ENCODE measurements at regions not wholly inside any gene's neighbourhood (a gene's known extent, or its start where the extent isn't known, plus 50 kb on each side); places are given as distances from the start of the nearest gene placed in this dataset.

- no peaks in the 10 kb centered on the region for H3K27me3 ChIP-seq (ENCODE audit: control insufficient read depth, insufficient read depth, low read length)
- H3K4me1 ChIP-seq (ENCODE audit: control insufficient read depth, low read depth, low read length): no peaks in the 10 kb centered on the region
- H3K36me3 ChIP-seq (ENCODE audit: control insufficient read depth, low read depth, low read length): no peaks in the 10 kb centered on the region
- no peak overlapping the region for H3K4me3 ChIP-seq (ENCODE audit: low read length)
- no peak overlapping the region for H3K9ac ChIP-seq (ENCODE audit: low read length)
- H3K27ac ChIP-seq (ENCODE audit: low read length): no peak overlapping the region
- no peaks in the 10 kb centered on the region for H3K9me3 ChIP-seq (ENCODE audit: control insufficient read depth, low read depth, low read length)
Observed at GRCh38 chr20:40203032-40203431, 486.0 kb downstream of the MAFB start.

GRCh38 chr20:40197691-40198090 lies 491.3 kb downstream of the MAFB start:
- Histone ChIP-seq H3K27ac (ENCODE audit: low read length) (no peak overlapping the region), H3K4me3 (ENCODE audit: low read length) (no peak overlapping the region), H3K36me3 (ENCODE audit: control insufficient read depth, low read depth, low read length) (no peaks in the 10 kb centered on the region), H3K4me1 (ENCODE audit: control insufficient read depth, low read depth, low read length) (no peaks in the 10 kb centered on the region), H3K27me3 (ENCODE audit: control insufficient read depth, insufficient read depth, low read length) (no peaks in the 10 kb centered on the region), H3K9ac (ENCODE audit: low read length) (no peak overlapping the region), H3K9me3 (ENCODE audit: control insufficient read depth, low read depth, low read length) (no peaks in the 10 kb centered on the region)

- H3K27me3 ChIP-seq (ENCODE audit: control insufficient read depth, insufficient read depth, low read length): no peaks in the 10 kb centered on the region
- no peak overlapping the region for H3K9ac ChIP-seq (ENCODE audit: low read length)
- H3K36me3 ChIP-seq (ENCODE audit: control insufficient read depth, low read depth, low read length): no peaks in the 10 kb centered on the region
- H3K4me3 ChIP-seq (ENCODE audit: low read length): no peak overlapping the region
- H3K27ac ChIP-seq (ENCODE audit: low read length): no peak overlapping the region
- no peaks in the 10 kb centered on the region for H3K9me3 ChIP-seq (ENCODE audit: control insufficient read depth, low read depth, low read length)
- H3K4me1 ChIP-seq (ENCODE audit: control insufficient read depth, low read depth, low read length): no peaks in the 10 kb centered on the region
Observed at GRCh38 chr20:40196846-40197436, 492.1 kb downstream of the MAFB start.

GRCh38 chr20:40195742-40196141 lies 493.3 kb downstream of the MAFB start:
- Histone ChIP-seq H3K9me3 (ENCODE audit: control insufficient read depth, low read depth, low read length) (no peaks in the 10 kb centered on the region), H3K9ac (ENCODE audit: low read length) (no peak overlapping the region), H3K27ac (ENCODE audit: low read length) (no peak overlapping the region), H3K4me1 (ENCODE audit: control insufficient read depth, low read depth, low read length) (no peaks in the 10 kb centered on the region), H3K36me3 (ENCODE audit: control insufficient read depth, low read depth, low read length) (no peaks in the 10 kb centered on the region), H3K4me3 (ENCODE audit: low read length) (no peak overlapping the region), H3K27me3 (ENCODE audit: control insufficient read depth, insufficient read depth, low read length) (no peaks in the 10 kb centered on the region)

GRCh38 chr20:40192529-40192928 lies 496.5 kb downstream of the MAFB start:
- H3K27ac ChIP-seq (ENCODE audit: low read length): no peak overlapping the region
- H3K27me3 ChIP-seq (ENCODE audit: control insufficient read depth, insufficient read depth, low read length): no peaks in the 10 kb centered on the region
- no peaks in the 10 kb centered on the region for H3K9me3 ChIP-seq (ENCODE audit: control insufficient read depth, low read depth, low read length)
- H3K9ac ChIP-seq (ENCODE audit: low read length): no peak overlapping the region
- H3K36me3 ChIP-seq (ENCODE audit: control insufficient read depth, low read depth, low read length): no peaks in the 10 kb centered on the region
- no peaks in the 10 kb centered on the region for H3K4me1 ChIP-seq (ENCODE audit: control insufficient read depth, low read depth, low read length)
- H3K4me3 ChIP-seq (ENCODE audit: low read length): no peak overlapping the region

- Histone ChIP-seq H3K36me3 (ENCODE audit: control insufficient read depth, low read depth, low read length) (no peaks in the 10 kb centered on the region), H3K4me1 (ENCODE audit: control insufficient read depth, low read depth, low read length) (no peaks in the 10 kb centered on the region), H3K9ac (ENCODE audit: low read length) (no peak overlapping the region), H3K27me3 (ENCODE audit: control insufficient read depth, insufficient read depth, low read length) (no peaks in the 10 kb centered on the region), H3K4me3 (ENCODE audit: low read length) (no peak overlapping the region), H3K9me3 (ENCODE audit: control insufficient read depth, low read depth, low read length) (no peaks in the 10 kb centered on the region), H3K27ac (ENCODE audit: low read length) (no peak overlapping the region)
Observed at GRCh38 chr20:40192081-40192480, 497.0 kb downstream of the MAFB start.

GRCh38 chr20:40191573-40191972 lies 497.5 kb downstream of the MAFB start:
- no peaks in the 10 kb centered on the region for H3K9me3 ChIP-seq (ENCODE audit: control insufficient read depth, low read depth, low read length)
- H3K27ac ChIP-seq (ENCODE audit: low read length): no peak overlapping the region
- no peaks in the 10 kb centered on the region for H3K4me1 ChIP-seq (ENCODE audit: control insufficient read depth, low read depth, low read length)
- H3K27me3 ChIP-seq (ENCODE audit: control insufficient read depth, insufficient read depth, low read length): no peaks in the 10 kb centered on the region
- no peak overlapping the region for H3K4me3 ChIP-seq (ENCODE audit: low read length)
- no peaks in the 10 kb centered on the region for H3K36me3 ChIP-seq (ENCODE audit: control insufficient read depth, low read depth, low read length)
- no peak overlapping the region for H3K9ac ChIP-seq (ENCODE audit: low read length)

- no peaks in the 10 kb centered on the region for H3K27me3 ChIP-seq (ENCODE audit: control insufficient read depth, insufficient read depth, low read length)
- no peak overlapping the region for H3K9ac ChIP-seq (ENCODE audit: low read length)
- H3K36me3 ChIP-seq (ENCODE audit: control insufficient read depth, low read depth, low read length): no peaks in the 10 kb centered on the region
- no peaks in the 10 kb centered on the region for H3K4me1 ChIP-seq (ENCODE audit: control insufficient read depth, low read depth, low read length)
- H3K27ac ChIP-seq (ENCODE audit: low read length): no peak overlapping the region
- no peak overlapping the region for H3K4me3 ChIP-seq (ENCODE audit: low read length)
- H3K9me3 ChIP-seq (ENCODE audit: control insufficient read depth, low read depth, low read length): no peaks in the 10 kb centered on the region
Observed at GRCh38 chr20:40189621-40190020, 499.4 kb downstream of the MAFB start.

- Histone ChIP-seq H3K9ac (ENCODE audit: low read length) (no peak overlapping the region), H3K4me3 (ENCODE audit: low read length) (no peak overlapping the region), H3K27ac (ENCODE audit: low read length) (no peak overlapping the region), H3K27me3 (ENCODE audit: control insufficient read depth, insufficient read depth, low read length) (no peaks in the 10 kb centered on the region), H3K9me3 (ENCODE audit: control insufficient read depth, low read depth, low read length) (no peaks in the 10 kb centered on the region), H3K4me1 (ENCODE audit: control insufficient read depth, low read depth, low read length) (no peaks in the 10 kb centered on the region), H3K36me3 (ENCODE audit: control insufficient read depth, low read depth, low read length) (no peaks in the 10 kb centered on the region)
Observed at GRCh38 chr20:40188319-40188718, 500.7 kb downstream of the MAFB start.

GRCh38 chr20:40186826-40187225 lies 502.2 kb downstream of the MAFB start:
- Histone ChIP-seq H3K27me3 (ENCODE audit: control insufficient read depth, insufficient read depth, low read length) (no peaks in the 10 kb centered on the region), H3K9me3 (ENCODE audit: control insufficient read depth, low read depth, low read length) (no peaks in the 10 kb centered on the region), H3K4me3 (ENCODE audit: low read length) (no peak overlapping the region), H3K27ac (ENCODE audit: low read length) (no peak overlapping the region), H3K36me3 (ENCODE audit: control insufficient read depth, low read depth, low read length) (no peaks in the 10 kb centered on the region), H3K4me1 (ENCODE audit: control insufficient read depth, low read depth, low read length) (no peaks in the 10 kb centered on the region), H3K9ac (ENCODE audit: low read length) (no peak overlapping the region)

GRCh38 chr20:40181676-40182075 lies 507.4 kb downstream of the MAFB start:
- H3K9me3 ChIP-seq (ENCODE audit: control insufficient read depth, low read depth, low read length): no peaks in the 10 kb centered on the region
- no peak overlapping the region for H3K4me3 ChIP-seq (ENCODE audit: low read length)
- H3K27me3 ChIP-seq (ENCODE audit: control insufficient read depth, insufficient read depth, low read length): no peaks in the 10 kb centered on the region
- no peaks in the 10 kb centered on the region for H3K4me1 ChIP-seq (ENCODE audit: control insufficient read depth, low read depth, low read length)
- H3K36me3 ChIP-seq (ENCODE audit: control insufficient read depth, low read depth, low read length): no peaks in the 10 kb centered on the region
- H3K27ac ChIP-seq (ENCODE audit: low read length): no peak overlapping the region
- no peak overlapping the region for H3K9ac ChIP-seq (ENCODE audit: low read length)

GRCh38 chr20:40176098-40176841 lies 512.8 kb downstream of the MAFB start:
- Histone ChIP-seq H3K4me1 (ENCODE audit: control insufficient read depth, low read depth, low read length) (peaks cover 5% of the 10 kb centered on the region), H3K9me3 (ENCODE audit: control insufficient read depth, low read depth, low read length) (no peaks in the 10 kb centered on the region), H3K27me3 (ENCODE audit: control insufficient read depth, insufficient read depth, low read length) (no peaks in the 10 kb centered on the region), H3K9ac (ENCODE audit: low read length) (no peak overlapping the region), H3K4me3 (ENCODE audit: low read length) (no peak overlapping the region), H3K36me3 (ENCODE audit: control insufficient read depth, low read depth, low read length) (no peaks in the 10 kb centered on the region), H3K27ac (ENCODE audit: low read length) (no peak overlapping the region)
